ENCODE measurements at regions not wholly inside any gene's neighbourhood (a gene's known extent, or its start where the extent isn't known, plus 50 kb on each side); places are given as distances from the start of the nearest gene placed in this dataset.
"Not testable (repeated sequence)": the region's sequence is repeated elsewhere in the genome, so short reads cannot be mapped to it uniquely, and the experiment has no call there.

- DNase-seq: no peak
These were observed 136.2 kb upstream of the HCCS start for GRCh38 chrX:10974920-10975319.

GRCh38 chrX:10979956-10980355 is 131.2 kb upstream of the HCCS start:
- no peak for DNase-seq

DNA sequence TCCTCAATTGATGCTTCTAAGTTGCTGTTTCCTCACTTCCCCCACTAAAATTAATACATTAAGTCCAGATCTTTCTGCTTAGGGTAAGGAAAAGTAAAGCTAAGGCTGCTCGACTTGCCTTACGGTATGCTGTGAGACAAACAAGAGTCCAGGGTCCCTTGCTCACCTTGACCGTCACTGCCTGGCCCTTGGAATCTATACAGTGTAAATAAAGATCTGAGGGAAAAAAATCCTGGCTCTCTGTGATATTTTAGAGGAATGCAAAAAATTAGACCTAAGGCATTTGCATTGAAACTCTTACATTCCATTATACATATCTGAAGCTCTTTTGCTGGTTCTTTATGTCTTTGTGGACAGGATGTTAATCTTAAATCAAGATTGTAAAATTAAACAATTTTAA is 129.6 kb upstream of the HCCS start:
- DNase-seq: no peak

DNA sequence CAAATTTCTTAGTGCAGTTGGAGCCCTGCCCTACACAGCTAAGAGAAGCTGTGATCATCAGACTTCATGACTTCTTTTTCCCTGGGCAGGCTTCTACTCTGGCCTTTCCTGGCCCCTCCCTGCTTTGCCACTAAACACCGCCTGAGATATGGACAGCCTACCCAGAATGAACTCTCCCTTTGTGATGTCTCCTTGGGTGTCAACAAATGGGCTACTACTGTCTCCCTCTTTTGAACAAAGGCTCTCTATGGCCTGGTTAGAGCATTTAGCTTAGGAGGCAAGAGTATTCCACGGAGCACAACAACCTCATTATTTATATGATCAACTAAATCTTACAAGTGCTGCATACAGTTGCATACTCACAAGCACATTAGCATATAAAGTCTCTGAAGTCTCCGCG is 127.6 kb upstream of the HCCS start:
- DNase-seq: no peak

DNA sequence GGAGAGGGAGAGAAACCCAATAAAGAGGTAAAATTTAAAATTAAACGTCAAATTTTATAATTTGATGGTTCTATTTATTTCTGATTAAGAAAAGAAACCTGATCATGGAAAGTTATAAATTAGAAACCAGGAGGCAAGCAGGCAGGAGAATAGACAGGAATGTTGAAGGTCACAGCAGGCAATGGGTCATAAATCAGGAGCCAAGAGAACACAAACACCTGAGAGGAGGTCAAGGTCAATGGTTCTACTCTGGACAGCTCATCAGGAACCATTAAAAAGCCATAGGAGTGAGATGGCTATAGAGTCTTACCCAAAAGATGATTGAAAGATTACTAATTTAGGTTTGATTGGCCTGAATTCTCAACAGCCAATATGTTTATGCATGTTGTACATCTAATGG is 126.9 kb upstream of the HCCS start:
- no peak for DNase-seq

GRCh38 chrX:10986616-10987015 is 124.5 kb upstream of the HCCS start:
- DNase-seq: no peak

GRCh38 chrX:10988653-10989052 is 122.5 kb upstream of the HCCS start:
- no peak for DNase-seq

DNA sequence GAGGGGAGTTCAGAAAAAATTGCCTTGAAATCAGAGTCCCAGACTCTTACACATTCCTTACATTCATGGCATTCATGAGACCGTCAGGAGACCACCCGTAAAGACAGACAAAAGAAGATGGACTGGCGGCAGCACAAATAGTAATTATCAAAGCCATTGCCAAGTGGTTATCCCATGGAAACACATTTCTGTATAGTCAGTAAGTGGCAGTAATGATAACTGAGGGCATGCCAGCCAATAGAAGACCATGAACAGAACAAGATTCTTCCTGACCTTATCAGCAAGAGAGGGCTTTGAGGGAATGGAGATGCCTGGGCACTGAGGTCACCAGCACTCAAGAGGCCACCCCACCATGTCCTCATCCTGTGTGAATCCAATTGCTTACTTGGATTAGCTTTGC is 121.7 kb upstream of the HCCS start:
- no peak for DNase-seq

DNA sequence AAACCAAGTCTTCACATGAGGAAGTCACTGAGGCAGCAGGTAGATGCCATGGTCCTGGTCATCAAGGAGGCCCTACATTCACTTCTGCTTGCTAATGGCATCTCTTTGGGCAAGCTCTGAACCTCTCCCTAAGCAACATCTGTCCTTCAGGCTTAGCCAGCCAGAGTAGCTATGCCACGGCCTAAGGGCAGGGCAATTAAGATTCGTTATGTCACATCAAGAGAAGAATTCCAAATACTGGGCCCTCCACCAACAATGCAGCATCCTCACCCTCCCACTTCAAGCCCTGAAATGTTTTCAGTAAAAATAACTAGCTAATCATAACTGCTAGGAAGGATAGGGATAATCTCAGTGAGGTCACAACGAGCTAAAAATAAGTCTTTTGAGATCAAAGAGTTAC is 120.7 kb upstream of the HCCS start:
- no peak for DNase-seq

GRCh38 chrX:10990976-10991375 is 120.2 kb upstream of the HCCS start:
- no peak for DNase-seq

- no peak for DNase-seq
These were observed 119.0 kb upstream of the HCCS start for GRCh38 chrX:10992110-10992509.

- not testable (repeated sequence) for DNase-seq
These were observed 104.1 kb upstream of the HCCS start for GRCh38 chrX:11007076-11007475.

DNA sequence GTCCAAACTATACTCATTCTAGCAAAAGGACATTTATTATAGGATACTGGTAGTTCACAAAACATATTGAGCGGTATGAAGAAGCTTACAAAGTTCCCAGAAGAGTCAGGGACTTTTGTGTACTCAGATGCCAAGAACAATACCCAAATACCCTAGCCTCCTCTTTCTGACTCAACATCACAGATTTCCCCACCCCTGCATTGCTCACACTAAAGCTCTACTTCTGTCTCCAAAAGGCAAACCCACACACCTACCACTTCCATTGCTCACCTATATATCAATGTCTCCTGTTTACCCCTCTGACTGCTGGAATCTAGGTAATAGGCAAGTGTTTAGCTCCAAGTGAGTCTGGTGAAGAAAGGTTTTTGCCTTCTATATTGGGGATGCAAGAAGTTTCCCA is 100.7 kb upstream of the HCCS start:
- DNase-seq: no peak

DNA sequence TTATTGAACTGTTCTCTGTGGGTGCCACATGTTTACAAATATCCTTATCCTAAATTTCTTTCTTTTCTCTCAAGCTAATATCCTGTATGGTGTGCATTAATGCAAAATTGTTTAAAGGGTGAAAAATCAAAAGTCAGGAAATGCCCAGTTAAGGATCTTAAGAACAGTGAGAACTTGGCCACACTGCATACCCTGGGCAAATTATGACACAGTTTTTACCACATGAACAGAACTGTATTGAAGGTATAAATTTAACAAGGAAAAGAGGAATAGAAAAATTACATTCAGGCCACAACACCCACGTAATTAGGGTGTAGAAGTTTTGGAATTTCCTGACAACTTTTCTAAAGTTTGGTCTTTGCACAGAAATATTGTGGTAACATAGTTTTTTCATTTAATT is 94.4 kb upstream of the HCCS start:
- DNase-seq: no peak

GRCh38 chrX:11022588-11022987 is 88.5 kb upstream of the HCCS start:
- not testable (repeated sequence) for DNase-seq

DNA sequence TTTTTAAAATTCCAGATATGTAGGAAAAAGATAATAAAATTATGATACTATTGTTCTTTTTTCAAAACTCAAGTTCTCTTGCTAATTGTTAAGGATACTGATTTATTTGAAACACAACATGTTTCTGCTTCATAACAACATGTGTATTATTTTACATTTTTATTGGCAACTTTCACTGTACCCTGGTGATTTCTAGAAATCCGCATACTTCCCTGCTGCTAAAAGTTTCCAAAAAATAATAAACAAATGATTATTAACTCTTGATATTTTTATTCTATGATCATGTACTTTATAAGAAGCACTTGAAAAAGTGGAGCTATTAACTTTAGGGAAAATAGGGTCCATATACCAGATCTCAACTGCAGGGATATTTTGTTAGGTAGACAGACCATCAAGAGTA is 71.2 kb upstream of the HCCS start:
- DNase-seq: no peak

- no peak for DNase-seq
These were observed 70.7 kb upstream of the HCCS start for GRCh38 chrX:11040405-11040804.

DNA sequence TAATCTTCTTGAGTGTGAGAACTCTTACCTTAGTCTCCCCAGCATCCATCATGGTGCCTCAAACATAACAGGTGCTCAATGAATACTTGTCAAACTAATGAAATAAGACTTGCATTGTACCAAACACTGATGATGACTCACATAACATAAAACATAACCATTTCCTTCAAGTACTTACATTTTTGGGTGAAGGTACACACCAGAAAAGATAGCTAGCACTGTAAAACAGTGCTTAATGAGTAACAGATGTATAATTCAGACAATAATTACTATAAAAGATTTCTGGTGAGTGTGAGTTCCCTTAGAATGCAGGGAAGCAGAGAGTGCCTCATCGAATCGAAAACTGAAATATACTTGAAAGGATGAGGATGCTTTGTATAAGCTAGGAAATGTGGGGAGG is 70.1 kb upstream of the HCCS start:
- DNase-seq: no peak

GRCh38 chrX:11050013-11050412 is 61.1 kb upstream of the HCCS start:
- DNase-seq: no peak

DNA sequence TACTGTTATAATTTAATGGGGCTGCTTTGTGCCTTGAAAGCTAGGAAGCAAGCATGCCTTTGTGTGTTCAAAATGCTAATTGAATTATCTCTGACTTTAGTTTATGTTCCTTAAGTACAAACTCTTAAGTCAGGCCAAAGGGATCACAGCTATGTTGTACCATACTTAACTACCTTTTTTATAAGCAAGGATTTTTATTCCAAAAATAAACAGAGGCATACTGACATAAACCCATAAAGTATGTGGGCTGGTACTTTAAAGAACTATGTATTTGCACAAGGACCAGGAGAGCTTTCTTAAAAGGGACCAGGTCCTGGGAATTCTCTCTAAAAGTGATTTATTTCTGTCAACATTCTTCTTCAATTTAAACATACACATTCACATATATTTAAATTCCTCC is 57.8 kb upstream of the HCCS start:
- DNase-seq: no peak

DNA sequence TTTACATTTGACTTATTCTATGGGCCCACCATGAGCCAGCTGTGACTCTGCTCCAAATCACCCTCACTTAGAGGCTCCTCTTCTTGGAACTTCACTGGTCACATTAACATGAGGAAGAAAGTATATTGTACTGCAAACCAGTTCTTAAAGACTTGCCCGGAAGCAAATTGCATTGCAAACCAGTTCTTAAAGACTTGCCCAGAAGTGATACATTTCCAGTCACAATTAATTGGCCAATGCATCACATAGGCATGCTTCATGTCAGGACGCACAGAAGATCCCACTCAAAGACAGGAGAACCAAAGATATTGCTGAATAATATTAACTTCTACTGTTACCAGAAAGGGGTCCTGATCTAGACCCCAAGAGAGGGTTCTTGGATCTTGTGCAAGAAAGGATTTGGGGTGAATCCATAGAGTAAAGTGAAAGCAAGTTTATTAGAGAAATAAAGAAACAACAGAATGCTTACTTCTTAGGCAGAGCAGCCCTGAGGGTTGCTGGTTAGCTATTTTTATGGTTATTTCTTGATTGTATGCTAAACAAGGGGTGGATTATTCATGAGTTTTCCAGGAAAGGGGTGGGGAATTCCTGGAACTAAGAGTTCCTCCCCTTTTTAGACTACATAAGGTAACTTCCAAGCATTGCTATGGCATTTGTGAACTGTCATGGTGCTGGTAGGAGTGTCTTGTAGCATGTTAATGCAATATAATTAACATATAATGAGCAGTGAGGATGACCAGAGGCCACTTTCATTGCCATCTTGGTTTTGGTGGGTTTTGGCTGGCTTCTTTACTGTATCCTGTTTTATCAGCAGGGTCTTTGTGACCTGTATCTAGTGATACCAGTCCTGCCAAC is 54.6 kb upstream of the HCCS start:
- no peak for DNase-seq

- DNase-seq: no peak
These were observed 51.2 kb upstream of the HCCS start for GRCh38 chrX:11059933-11060332.

Measured in hematopoietic multipotent progenitor cell treated with erythropoietin and hydrocortisone succinate and interleukin-3 and kit ligand, for 6 days (in vitro differentiated cells).